Fibroblast of the conjunctiva (primary cell): ENCODE measurements at regions not wholly inside any gene's neighbourhood (a gene's known extent, or its start where the extent isn't known, plus 50 kb on each side); places are given as distances from the start of the nearest gene placed in this dataset.
A peak's percentile ranks its signal among the peaks of the same experiment; 100 is the strongest.

Experiments used
- DNase-seq: peaks from one replicate; pipeline ENCODE4 v3.0.0-alpha.2; 2010; ENCODE audit warnings: low read depth

GRCh38 chr9:88757406-88758010 is 222.5 kb downstream of the NXNL2 start:
- no peak for DNase-seq

- DNase-seq = no peak
Observed at GRCh38 chr9:88759364-88759763, 224.4 kb downstream of the NXNL2 start.

GRCh38 chr9:88766778-88767503 is 224.3 kb upstream of the S1PR3 start:
- DNase-seq = no peak

- DNase-seq = no peak
Observed at GRCh38 chr9:88767504-88767790, 223.8 kb upstream of the S1PR3 start.

GRCh38 chr9:88772575-88772974 is 218.7 kb upstream of the S1PR3 start:
- no peak for DNase-seq

- no peak for DNase-seq
Observed at GRCh38 chr9:88773126-88773525, 218.1 kb upstream of the S1PR3 start.

GRCh38 chr9:88773627-88774244 is 217.5 kb upstream of the S1PR3 start:
- DNase-seq = no peak

- DNase-seq = peak; percentile 92
Observed at GRCh38 chr9:88775037-88775471, 216.2 kb upstream of the S1PR3 start.

- DNase-seq = no peak
Observed at GRCh38 chr9:88775559-88775958, 215.7 kb upstream of the S1PR3 start.

- no peak for DNase-seq
Observed at GRCh38 chr9:88775966-88776365, 215.3 kb upstream of the S1PR3 start.

- peak; percentile 73 for DNase-seq
Observed at GRCh38 chr9:88776717-88777497, 214.4 kb upstream of the S1PR3 start.

GRCh38 chr9:88777498-88778312 is 213.6 kb upstream of the S1PR3 start:
- DNase-seq = no peak

GRCh38 chr9:88781628-88782391 is 209.5 kb upstream of the S1PR3 start:
- peak; percentile 63 for DNase-seq

- DNase-seq = no peak
Observed at GRCh38 chr9:88782931-88783710, 208.1 kb upstream of the S1PR3 start.

GRCh38 chr9:88783711-88784083 is 207.6 kb upstream of the S1PR3 start:
- DNase-seq = no peak

GRCh38 chr9:88784960-88785359 is 206.3 kb upstream of the S1PR3 start:
- DNase-seq = no peak

- no peak for DNase-seq
Observed at GRCh38 chr9:88786291-88787079, 204.8 kb upstream of the S1PR3 start.

- DNase-seq = no peak
Observed at GRCh38 chr9:88789785-88790184, 201.5 kb upstream of the S1PR3 start.

GRCh38 chr9:88791105-88791805 is 200.0 kb upstream of the S1PR3 start:
- peak; percentile 77 for DNase-seq
